ENCODE measurements at regions not wholly inside any gene's neighbourhood (a gene's known extent, or its start where the extent isn't known, plus 50 kb on each side); places are given as distances from the start of the nearest gene placed in this dataset.

DNA sequence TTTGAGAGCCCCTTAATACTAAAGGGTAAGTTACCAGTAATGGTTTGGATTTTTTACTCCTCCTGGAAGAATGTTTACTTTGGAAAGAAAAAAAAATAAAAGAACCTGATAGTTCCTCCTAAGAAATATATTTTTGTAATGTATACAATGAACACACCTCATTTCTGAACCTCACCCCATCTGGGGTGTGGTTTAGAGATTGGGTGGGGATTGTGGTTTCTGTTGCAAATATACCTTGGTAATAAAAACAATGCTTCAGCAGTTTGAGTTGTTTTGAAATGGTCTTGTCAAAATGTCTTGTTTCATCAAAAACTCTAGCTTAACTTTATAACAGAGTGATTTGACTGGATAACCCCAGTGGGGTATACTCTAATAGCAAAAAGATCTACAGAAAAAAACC lies 448.9 kb upstream of the MEIS1 start:
- TF ChIP-seq, protein P1, sequence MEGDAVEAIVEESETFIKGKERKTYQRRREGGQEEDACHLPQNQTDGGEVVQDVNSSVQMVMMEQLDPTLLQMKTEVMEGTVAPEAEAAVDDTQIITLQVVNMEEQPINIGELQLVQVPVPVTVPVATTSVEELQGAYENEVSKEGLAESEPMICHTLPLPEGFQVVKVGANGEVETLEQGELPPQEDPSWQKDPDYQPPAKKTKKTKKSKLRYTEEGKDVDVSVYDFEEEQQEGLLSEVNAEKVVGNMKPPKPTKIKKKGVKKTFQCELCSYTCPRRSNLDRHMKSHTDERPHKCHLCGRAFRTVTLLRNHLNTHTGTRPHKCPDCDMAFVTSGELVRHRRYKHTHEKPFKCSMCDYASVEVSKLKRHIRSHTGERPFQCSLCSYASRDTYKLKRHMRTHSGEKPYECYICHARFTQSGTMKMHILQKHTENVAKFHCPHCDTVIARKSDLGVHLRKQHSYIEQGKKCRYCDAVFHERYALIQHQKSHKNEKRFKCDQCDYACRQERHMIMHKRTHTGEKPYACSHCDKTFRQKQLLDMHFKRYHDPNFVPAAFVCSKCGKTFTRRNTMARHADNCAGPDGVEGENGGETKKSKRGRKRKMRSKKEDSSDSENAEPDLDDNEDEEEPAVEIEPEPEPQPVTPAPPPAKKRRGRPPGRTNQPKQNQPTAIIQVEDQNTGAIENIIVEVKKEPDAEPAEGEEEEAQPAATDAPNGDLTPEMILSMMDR (IDR thresholded peaks at IDR 0.05): no peak
- TF ChIP-seq SIN3A (IDR thresholded peaks at IDR 0.05; ENCODE audit: borderline replicate concordance, insufficient read depth, low read depth, low read length) (no peak), POLR2AphosphoS5 (IDR thresholded peaks at IDR 0.05; ENCODE audit: low read depth, low read length) (no peak), TCF7L2 (IDR thresholded peaks at IDR 0.05; ENCODE audit: low read depth, low read length) (no peak)
- TF ChIP-seq, protein P2, sequence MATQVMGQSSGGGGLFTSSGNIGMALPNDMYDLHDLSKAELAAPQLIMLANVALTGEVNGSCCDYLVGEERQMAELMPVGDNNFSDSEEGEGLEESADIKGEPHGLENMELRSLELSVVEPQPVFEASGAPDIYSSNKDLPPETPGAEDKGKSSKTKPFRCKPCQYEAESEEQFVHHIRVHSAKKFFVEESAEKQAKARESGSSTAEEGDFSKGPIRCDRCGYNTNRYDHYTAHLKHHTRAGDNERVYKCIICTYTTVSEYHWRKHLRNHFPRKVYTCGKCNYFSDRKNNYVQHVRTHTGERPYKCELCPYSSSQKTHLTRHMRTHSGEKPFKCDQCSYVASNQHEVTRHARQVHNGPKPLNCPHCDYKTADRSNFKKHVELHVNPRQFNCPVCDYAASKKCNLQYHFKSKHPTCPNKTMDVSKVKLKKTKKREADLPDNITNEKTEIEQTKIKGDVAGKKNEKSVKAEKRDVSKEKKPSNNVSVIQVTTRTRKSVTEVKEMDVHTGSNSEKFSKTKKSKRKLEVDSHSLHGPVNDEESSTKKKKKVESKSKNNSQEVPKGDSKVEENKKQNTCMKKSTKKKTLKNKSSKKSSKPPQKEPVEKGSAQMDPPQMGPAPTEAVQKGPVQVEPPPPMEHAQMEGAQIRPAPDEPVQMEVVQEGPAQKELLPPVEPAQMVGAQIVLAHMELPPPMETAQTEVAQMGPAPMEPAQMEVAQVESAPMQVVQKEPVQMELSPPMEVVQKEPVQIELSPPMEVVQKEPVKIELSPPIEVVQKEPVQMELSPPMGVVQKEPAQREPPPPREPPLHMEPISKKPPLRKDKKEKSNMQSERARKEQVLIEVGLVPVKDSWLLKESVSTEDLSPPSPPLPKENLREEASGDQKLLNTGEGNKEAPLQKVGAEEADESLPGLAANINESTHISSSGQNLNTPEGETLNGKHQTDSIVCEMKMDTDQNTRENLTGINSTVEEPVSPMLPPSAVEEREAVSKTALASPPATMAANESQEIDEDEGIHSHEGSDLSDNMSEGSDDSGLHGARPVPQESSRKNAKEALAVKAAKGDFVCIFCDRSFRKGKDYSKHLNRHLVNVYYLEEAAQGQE (IDR thresholded peaks at IDR 0.05; ENCODE audit: insufficient read depth in 1 of 2, low read depth in 2 of 2, low read length in 1 of 2): no peak

Measured in Panc1 (cell line).